Fibroblast of skin of left quadriceps (primary cell): ENCODE measurements at regions not wholly inside any gene's neighbourhood (a gene's known extent, or its start where the extent isn't known, plus 50 kb on each side); places are given as distances from the start of the nearest gene placed in this dataset.
"Not testable (repeated sequence)": the region's sequence is repeated elsewhere in the genome, so short reads cannot be mapped to it uniquely, and the experiment has no call there.

Experiments used
- DNase-seq, 2 experiments: peaks; one replicate each; pipeline ENCODE4 v3.0.0-alpha.2; 2013; ENCODE audit warnings: low read depth in 2 of 2

- DNase-seq = no peak
Measured at GRCh38 chr22:27090611-27091011, 433.2 kb downstream of the MIAT start.

- no peak for DNase-seq
Measured at GRCh38 chr22:27093422-27093821, 436.0 kb downstream of the MIAT start.

- peak; percentile 85 to 87 for DNase-seq
Measured at GRCh38 chr22:27094633-27095308, 437.4 kb downstream of the MIAT start.

GRCh38 chr22:27097506-27097905 is 440.1 kb downstream of the MIAT start:
- no peak for DNase-seq

DNA sequence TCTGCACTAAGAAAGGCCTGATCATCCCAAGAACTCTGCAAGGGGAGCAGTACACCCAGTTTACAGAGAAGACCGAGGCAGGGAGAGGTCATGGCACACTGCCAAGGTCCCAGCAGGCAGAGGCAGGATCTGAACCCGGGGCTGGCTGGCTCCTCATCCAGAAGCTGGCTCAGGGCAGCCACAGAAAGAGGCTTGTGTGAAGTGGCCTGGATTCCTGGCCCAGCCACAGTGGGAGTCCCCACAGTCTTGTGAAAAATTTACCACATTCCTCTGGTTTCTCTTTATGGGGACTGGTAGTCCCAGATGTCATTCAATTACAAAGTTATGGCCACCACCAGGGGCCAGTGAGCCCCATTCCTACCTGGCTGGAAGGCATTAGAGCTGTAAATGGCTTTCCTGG is 440.5 kb downstream of the MIAT start:
- DNase-seq = no peak

DNA sequence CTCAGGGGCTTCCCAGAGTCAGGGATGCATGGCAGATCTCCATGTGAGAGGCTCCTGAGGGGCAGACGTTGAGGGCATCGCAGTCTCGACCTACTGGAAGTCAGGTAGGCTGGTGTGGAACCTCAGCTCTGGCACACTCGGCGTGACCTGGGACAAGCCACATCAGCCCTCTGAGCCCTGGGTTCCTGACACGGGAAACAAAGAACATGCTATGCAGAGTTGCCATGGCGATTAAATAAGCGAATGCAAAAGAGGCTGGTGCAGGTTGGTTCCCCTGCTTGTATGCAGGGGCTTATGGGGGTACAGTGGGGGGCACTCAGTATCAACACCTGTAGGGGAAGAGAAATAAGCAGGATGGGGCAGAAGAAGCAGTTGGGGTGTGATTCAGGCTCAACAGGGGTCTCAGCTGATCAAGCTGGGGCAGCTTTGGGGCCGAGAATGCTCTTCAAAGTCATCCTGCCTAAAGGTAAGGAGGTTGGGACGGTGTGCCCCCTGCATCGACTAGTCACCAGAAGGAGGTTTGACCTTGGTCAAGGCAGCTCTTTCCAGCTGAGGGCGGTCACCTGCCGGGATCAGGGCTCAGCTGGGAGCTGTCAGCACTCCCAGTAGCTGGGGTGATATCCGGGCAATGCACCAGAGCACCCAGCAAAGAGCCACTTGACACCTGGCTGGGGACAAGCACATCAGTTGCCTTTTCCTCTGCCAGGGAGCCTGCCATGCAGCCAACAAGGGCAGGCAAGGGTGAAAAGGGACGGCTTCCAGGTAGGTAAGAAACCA is 442.7 kb downstream of the MIAT start:
- DNase-seq = no peak

GRCh38 chr22:27100789-27101188 is 443.4 kb downstream of the MIAT start:
- DNase-seq = peak; percentile 34 to 41

DNA sequence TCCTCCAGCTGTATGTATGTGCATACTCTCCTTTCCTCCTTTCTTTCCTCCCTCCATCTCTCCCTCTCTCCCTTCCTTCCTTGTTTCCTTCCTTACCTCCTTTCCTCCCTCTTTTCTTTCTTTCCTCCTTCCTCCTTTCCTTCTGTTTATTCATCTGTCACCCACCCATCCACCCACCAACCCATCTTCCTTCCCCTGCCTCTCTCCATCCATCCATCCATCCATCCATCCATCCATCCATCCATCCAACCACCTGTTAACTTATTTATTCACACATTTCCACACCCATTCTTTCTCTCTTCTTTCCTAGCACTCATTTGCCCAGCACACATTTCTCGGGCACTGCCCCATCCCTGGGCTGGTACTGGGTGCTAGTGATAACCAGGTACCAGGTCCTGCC is 443.9 kb downstream of the MIAT start:
- DNase-seq = no peak

- no peak for DNase-seq
Measured at GRCh38 chr22:27104449-27104848, 447.1 kb downstream of the MIAT start.

DNA sequence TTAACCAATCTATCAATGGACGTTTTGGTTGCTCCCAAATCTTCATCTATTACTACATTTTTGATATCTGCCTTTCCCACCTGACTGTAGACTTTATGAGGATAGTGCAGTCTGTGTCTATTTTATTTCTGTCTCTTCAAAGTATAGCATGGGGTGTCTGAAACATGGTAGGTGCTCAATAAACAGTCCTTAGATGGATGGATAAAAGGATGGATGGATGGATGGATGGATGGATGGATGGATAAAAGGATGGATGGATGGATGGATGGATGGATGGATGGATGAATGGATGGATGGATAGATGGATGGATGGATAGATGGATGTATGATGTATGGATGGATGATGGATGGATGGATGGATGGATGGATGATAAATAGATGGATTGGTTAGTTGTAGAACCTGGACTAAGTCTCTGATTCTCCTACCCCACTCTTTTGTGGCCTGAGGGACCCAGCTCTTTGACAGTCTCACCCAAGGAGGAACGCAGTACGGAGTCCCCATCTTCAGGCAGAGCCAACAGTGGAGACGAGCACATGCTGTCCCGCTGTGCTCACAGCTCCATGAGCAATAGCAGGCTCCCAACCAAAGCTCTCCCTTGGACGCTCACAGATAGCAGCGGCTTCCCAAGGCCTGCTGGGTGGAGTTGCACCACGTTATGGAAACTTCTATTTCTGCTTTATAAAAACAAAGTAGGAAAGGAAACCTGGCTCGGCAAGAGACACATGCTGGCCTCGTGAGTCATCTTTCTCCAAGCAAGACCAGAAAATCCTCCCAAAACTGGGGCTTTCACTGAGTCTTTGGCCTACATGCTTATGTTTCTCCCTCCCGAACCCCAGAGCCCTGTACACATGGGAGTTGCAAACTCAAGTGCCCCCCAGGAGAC is 448.0 kb downstream of the MIAT start:
- DNase-seq = peak; percentile 61 to 63

DNA sequence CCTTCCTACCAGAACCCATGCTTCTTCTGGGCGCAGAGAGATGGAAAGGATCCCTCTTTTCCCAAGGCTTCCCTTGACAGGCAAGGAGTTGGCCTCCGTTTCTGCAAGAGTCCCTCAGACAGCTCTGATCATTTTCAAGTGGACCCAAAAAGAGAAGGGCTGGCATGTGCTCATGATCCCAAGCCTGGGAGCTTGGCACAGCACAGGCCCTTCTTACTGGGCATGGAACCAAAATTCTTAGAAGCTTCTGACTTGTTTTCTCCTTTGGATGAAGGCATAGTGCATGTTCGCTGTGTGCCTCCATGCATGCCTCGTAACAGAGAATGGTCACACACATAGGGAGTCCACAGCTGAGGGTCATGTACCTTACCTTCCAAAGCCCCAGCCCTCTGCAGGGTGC is 449.6 kb downstream of the MIAT start:
- DNase-seq = no peak

GRCh38 chr22:27107386-27107785 is 450.0 kb downstream of the MIAT start:
- no peak for DNase-seq

DNA sequence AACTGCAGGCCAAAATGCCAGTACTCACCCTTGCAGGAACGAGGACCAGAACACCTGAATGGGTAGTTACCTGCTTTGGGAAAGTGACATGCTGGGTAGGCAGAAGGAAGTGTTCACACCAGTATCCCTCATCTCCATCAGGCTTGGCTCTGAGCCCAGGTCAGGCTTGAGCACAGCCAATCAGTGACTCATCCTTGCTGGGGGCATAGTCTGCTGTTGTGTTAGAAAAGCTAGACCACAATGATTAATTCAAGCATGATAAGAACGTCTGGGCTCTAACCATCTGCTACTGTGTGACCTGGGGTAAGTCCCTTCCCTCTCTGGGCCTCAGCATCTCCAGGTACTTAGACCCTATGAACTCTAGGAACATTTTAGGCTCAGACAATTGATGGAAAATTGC is 450.4 kb downstream of the MIAT start:
- DNase-seq = peak; percentile 89 to 91

DNA sequence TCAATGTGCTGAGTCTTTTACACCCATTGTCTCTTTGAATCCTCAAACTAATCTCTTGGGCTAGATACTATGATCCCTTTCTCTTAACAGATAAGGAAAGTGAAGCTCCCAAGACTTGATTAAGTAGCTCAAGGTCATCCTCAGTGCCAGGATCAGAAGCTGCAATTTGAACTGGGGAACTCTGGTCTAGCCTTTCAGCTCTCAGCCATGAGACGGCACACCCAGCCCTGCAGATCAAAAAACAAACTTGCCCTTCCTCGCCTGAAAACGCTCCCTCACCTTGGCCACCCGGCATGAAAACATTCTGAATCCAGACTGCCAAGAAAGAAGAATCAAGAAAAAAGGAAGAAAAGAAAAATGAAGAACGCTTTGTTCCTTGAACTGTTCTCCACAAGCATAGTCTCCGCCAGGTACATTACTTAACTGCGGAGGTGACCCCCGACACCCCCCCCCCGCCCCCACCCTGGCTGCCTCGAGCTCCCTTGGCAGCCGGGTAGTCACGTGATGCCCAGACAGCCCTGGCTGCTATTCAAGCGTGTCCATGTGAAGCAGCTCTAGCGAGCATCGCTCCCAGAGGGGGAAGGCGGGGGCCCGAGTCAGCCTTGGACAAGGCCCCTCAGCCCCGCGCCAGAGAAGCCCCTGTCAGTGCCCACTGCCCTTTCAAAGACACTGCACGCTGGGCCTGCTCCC is 451.2 kb downstream of the MIAT start:
- DNase-seq = no peak

DNA sequence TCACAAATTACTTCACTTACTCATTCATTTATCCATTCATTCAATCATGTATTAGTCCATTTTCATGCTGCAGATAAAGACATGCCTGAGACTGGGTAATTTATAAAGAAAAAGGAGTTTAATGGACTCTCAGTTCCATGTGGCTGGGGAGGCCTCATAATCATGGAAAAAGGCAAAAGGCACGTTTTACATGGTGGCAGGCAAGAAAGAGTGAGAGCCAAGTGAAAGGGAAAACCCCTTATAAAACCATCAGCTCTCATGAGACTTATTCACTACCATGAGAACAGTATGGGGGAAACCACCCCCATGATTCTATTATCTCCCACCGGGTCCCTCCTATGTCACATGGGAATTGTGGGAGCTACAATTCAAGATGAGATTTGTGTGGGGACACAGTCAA is 452.0 kb downstream of the MIAT start:
- DNase-seq = not testable (repeated sequence)

DNA sequence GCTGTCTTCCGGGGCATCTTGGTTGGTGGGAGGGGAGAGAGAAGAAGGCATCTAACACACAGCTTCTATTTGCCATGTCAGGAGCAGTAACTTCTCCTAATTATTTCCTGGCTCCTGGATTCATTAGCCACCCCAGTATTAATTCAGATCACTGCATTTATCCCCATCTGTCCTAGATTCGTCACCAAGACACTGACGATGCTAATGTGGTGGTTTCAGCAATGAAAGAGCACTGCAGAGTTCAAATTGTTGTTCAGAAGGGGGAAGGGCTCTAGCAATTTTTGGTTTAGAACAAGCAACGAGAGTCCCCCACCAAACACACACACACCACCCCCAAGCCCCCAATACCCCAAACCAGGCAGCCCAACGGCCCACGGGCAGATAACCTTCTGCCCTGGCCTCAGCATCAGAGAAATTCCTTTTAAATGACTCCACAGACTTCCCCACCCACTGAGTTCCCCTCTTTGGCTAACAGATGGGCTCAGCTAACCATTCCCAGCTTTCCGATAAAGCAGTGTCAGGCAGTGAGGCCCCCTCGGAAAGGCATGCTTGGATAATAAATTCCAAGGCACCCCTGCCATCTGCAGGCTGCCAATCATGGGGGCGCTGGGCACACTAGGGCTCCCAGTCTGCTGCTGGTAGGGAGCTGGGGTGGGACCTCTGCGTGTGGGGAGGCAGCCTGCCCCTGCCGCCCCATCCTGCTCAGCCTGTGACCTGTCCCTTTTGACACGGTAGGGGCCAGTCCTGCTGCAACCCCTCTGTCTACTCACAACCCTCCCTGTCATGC is 453.5 kb downstream of the MIAT start:
- DNase-seq = peak; percentile 62 to 65

DNA sequence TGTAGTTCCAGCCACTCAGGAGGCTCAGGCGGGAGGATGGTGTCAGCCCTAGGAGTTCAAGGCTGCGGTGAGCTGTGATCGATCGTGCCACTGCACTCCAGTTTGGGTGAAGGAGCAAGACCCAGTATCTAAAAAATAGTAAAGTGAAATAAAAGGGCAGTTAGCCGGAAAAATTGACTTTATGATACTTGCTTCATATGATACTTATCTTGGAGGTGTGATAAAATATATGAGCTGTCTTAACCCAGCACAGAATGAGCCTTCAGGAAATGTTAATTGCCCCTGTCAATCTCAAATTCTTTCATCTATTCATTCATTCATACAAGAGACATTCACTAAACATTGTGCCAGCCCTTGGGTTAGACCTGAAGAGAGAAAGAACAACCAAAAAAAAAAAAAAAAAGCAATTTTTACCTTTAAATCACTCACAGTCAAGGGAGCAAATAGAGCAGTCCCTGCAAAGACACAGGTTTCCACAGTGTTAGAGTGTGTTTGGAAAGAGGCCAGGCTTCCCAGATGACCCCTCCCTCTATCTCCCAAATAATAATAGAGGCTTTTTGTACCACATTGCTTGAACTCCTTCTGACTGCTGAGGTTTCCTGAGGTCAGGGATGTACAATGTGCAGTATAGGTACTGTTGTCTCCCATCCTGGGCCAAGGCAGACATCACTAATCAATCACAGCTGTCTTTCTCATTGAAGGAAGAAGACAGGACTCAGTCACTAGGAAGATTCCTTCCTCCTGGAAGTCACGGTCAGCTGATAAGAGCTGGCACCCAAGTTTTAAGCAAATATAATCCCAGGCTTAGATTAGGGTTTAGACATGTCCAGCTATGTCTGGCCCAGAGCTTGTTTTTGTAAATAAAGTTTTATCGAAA is 454.6 kb downstream of the MIAT start:
- DNase-seq = no peak

- DNase-seq = peak; percentile 93 to 94
Measured at GRCh38 chr22:27113211-27113635, 455.8 kb downstream of the MIAT start.

GRCh38 chr22:27113641-27114040 is 456.3 kb downstream of the MIAT start:
- DNase-seq = no peak

- DNase-seq = no peak
Measured at GRCh38 chr22:27114186-27114585, 456.8 kb downstream of the MIAT start.
